DMS 273 (cell line): ENCODE measurements at regions not wholly inside any gene's neighbourhood (a gene's known extent, or its start where the extent isn't known, plus 50 kb on each side); places are given as distances from the start of the nearest gene placed in this dataset.
"Not testable (repeated sequence)": the region's sequence is repeated elsewhere in the genome, so short reads cannot be mapped to it uniquely, and the experiment has no call there.

Experiments
- DNase-seq: peaks from one replicate; lab custom pipeline; 2025; ENCODE audit not compliant: unreplicated experiment; lab: John Stamatoyannopoulos, UW

- DNase-seq: no peak
Observed at GRCh38 chr15:70242951-70243685, 145.4 kb upstream of the TLE3 start.

DNA sequence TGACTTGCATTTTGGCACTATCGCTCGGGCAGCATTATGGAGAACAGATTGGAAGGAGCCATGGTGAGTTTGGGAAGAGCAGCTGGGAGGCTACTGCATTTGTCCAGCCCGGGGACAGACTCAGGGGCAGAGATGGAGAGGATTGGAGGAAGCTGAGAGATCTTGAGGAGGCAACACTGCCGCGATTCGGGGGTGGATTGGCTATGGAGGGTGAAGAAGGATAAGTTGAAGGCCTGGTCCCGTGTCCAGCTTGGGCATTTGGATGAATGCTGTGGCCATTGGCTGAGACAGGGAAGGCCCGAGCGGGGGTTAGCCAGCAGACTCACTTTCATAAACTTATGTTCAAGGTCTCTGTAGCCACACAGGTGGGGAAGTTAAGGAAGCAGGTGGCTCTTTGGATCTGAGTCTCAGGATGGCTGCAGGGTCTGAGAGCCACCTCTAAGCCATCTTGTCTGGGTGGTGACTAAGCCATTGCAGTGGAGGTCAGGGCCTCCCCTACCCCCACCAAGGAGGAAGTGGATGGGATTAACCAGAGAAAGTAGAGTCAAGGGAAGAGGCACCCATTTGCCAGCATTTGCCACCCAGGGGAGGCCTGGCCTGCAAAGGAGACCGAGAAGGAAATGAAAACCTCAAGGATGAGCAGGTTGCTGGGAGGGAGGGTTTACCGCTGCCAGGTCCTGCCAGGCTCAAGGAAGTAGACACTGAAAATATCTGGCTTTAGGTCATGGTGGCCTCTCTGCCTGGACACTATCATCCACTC, 144.0 kb upstream of the TLE3 start:
- DNase-seq: no peak

GRCh38 chr15:70240820-70241430, 143.2 kb upstream of the TLE3 start:
- DNase-seq: no peak

DNA sequence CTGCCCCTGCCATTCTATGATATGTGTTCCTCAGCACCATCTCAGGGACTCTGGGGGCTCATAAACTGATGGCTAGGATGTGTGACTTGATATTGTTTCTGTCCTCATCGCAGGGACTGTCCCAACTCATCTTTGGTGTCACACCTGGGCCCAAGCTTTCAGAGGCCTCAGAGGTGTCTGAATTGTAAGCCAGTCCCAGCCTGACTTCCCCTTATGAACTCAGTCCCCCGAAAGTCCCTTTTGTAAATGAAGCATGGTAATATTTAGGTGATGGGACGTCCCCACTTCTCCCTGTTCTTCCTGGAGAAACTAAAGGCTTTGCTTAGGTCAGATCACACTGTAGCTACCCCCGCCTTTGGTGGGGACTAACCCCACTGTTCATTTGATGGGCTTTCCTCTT, 142.4 kb upstream of the TLE3 start:
- DNase-seq: no peak

DNA sequence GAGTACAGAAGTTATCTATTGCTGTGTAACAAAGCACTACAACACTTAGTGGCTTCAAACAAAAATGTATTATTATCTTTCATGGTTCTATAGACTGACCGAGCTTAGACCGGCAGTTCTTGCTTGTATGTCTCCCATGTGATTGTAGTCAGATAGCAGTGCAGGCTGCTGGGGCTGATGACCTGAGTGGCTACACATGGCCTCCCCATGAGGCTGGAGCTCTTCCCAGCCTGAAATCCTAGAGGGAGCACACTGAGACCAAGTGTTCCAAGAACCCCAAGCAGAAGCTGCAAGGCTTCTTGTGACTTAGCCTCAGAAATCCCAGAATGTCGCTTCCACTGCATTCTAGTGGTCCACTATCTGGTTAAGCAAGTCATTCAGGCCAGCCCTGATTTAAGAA, 141.2 kb upstream of the TLE3 start:
- no peak for DNase-seq

DNA sequence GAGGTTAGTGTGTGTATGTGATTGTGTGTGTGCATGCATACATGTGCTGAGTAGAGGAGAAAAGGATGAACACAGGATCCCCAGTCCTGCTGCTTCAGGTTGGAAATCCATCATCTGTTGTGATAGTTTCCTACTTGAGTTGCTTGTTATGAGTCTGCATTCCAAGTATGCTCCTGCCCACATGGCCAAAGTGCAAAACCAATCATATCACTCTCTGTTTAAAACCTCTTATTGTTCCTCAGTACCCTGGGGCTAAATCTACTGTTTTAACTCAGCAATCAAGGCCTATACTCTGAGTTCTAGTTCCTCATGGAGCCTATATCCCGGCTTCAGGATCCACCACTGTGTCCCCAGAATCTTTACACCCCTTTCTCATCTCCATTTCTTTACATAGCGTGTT, 139.9 kb upstream of the TLE3 start:
- DNase-seq: no peak

GRCh38 chr15:70236341-70237086, 138.8 kb upstream of the TLE3 start:
- DNase-seq: no peak

GRCh38 chr15:70235347-70235746, 137.6 kb upstream of the TLE3 start:
- no peak for DNase-seq

DNA sequence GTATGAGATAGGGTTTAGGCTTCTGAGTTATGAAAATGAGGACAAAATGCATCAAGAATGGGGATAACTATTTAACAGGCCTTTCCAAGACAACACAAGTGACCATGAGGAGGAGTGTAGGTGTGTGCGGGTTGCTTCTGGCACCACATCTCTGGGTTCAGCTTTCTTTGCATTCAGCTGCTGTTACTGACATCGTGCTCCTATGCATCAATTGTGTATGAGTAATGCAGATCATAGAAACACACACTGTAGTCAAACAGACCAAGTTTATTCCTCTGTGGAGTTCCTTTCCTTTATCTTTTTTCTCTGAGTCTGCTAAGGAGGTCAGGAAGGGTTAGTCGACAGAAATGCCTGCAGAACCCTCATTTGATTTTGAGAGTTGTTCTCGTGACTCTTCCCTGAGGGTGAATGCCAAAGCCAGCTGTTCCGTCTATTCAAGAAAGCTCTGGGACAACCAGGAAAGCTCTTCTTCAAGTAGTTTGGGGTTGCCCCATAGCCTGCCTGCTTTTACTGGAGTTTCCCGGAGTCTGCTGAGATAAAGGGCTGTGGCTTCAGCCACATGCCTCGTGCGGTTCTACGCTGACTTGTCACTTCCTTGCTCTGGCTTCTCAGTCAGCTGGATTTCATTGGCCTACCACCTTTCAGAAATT, 136.7 kb upstream of the TLE3 start:
- DNase-seq: no peak

DNA sequence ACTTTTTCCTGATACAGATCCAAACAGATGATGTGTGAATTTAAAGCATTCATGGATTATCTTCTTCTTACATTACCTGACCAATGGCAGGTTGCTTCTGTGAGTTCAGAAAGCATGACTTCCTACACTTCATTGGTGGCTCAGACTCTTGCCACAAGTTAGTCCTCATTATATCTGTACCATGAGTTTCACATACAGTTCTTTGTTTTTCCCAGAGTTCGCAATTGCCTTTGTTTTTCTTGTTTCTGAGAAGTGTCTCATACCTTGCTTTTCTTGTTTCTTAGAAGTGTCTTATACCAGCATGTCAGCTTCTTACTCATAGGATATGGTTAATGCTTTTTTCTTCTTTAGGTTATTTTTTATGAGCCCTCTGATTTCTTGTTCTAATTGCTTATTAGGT, 133.8 kb upstream of the TLE3 start:
- DNase-seq: no peak

GRCh38 chr15:70227918-70228317, 130.2 kb upstream of the TLE3 start:
- not testable (repeated sequence) for DNase-seq

DNA sequence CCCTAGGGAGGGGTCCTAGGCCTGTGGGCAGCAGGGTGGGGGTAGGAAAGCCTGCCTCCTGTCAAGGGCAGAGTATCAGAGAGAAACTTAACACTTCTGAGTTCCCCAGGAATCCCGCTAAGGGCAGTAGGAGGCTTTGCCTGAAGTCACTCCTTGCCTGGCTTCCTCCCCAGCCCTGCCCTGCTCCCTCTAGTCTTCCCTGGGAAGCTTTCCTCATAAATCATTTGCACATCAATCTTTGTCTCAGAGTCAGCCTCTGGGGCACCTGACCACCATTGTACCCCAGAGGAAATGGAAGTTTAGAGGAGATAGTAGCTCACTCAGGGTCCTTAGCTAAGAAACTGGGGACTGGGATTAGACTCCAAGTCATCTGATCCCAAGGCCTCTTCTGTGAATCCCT, 129.4 kb upstream of the TLE3 start:
- DNase-seq: no peak

DNA sequence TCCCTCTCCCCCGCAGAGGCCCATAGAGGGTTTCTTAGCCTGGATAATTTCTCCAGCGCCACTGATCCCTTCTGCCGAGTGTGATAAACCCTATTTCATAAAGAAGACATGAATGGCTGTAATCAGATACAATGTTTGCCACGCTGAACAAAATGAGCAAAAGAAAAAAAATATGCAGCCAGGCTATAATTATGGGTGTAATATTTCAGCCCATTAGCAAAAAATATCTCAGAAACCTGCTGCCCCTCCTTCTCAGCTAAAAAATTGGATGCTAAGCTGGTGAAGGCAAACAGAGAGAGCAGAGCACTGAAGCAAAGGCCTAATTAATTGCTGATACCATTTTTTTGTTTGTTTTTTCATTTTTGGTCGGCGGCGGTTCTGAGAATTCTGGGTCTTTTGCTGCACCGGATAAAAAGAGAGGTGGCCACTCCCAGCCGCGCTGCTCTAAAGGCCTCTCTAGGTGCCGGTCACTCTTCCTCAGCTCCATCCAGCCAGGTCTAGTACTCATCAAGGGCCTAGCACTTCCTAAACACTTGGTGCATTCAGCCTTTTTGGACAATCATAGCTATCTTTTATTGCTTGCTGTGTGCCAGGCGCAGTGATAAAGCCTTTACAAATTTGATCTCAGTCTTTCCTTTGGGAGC, 128.7 kb upstream of the TLE3 start:
- DNase-seq: no peak

GRCh38 chr15:70225416-70225815, 127.7 kb upstream of the TLE3 start:
- DNase-seq: no peak

DNA sequence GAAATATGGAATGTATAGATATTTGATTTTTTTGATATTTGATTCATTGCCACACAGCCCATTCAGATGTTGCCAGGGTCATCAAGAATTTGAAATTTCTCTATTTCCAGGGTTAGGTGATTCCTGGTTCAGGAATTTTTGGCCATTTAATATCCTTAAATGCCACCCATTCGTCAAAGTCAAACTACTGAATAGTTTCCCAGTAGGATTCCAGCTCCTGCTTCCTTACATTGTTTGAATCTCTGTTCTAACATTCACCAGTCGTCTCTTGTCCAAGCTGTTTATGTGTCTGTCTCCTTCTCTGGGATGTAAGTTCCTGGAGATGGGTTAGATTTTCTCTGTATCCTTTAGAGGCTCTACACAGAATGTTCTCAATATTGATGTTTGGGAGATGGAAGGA, 124.9 kb upstream of the TLE3 start:
- no peak for DNase-seq

DNA sequence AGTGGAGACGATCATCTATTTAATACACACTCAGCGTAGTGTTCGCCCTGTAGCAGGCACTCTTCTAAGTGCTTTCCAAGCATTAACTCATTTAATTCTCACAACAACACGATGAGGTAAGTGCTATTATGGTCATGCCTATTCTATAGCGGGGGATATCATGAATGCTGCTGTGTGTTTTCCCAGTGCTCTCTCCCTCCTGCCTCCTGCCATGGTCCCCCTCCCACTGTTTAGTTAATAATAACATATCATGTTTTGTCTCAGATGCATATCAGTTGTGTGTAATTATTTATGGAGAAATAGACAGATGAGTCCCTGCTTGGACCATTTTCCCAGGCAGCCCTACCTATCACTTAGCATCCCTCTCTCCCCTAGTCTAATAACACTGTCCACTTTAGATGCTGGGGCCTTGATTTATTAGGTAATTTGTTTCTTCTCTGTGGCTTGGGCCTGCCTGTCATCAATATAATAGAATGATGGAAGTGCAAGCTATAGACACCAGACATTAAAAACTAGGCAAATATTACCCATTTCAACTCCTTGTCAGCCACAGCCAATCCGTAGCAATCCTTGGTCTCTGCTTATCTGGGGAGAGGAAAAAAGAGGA, 122.9 kb upstream of the TLE3 start:
- no peak for DNase-seq

DNA sequence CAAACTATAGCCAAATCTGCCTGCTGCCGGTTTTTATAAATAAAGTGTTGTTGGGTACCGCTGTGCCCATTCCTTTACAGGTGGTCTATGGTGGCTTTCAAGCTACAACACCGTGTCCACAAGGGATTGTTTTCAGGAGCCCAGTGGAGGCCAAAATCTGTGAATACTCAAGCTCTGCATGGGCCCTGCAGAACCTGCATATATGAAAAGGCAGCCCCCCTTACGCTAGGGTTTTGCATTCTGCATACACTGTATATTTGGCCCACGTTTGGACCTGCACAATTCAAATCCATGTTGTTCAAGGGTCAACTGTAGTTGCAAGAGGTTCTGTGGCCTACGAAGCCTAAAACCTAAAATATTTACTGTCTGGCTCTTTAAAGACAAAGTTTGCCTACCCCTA, 122.2 kb upstream of the TLE3 start:
- DNase-seq: no peak

DNA sequence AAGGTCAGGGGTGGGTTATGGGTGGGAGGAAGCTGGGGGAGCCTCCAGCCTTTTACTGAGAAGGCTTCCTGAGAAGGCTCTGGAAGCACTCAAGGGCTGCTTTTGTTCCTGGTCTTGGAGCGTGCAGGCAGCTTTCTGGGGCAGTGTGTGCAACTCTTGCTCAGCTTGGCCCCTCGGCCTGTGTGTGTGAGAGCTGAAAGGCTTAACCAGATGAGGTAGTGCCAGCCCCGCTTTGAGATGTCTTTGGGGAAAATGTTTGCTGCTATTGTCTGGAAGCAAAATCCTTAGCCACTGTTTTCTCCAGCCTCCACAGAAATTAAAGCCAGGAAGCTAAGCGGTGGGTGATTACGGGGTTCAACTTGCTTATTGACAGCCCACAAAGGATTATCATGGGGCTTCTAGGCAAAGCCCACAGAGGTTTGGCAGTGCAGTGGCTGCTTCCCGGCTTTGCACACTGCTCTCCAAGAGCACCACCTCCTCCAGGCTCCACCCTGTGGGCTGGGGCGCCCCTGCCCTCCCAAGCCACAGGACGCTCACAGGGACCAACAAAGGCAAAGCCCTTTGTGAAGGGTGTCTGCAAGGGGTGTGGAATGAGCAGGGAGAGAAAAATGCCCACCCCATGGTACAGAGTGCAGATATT, 121.7 kb upstream of the TLE3 start:
- DNase-seq: no peak

DNA sequence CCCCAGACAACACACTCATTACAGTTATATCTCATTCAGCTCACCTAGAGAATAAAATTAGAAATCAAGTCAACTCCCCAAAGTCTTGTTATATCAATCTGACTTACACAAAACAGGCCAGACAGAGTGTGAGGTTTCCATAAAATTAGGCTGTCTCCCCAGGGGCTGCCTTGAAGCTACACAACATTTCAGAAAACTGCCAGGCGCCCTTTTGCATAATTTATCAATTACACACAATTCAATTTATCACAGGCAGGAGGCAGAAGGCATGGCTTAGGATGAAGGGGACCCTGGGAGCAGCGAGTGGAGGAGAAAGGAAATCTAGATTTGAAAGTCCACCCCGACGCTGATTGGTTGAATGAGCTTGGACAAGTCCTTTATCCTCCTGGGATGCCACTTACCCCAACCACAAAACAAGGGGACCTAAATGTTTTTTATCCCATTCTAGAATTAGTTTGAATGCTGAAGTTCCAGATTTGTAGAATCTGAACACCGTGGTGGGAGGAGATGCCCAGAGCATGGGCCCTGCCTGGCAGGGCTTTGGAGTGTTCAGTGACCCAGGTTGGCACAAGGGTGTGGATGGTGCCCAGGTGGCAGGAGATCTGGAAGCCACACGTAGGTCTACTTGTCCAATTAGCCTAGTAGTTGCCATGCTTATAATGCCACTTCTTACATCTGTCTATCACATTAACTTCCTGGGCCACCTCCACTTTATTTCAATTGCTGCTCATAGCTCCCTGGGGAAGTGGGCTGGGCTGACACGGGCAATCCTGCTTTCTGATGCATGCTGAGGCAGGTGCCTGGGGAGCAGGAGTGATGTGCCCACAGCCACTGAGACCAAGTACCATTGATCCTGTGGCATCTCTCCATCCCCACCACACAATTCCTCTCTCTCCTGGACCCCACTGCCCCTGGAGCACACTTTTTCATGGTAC, 119.8 kb upstream of the TLE3 start:
- DNase-seq: no peak
